Calu3 (cell line): ENCODE measurements at regions not wholly inside any gene's neighbourhood (a gene's known extent, or its start where the extent isn't known, plus 50 kb on each side); places are given as distances from the start of the nearest gene placed in this dataset.
A peak's percentile ranks its signal among the peaks of the same experiment; 100 is the strongest.
"Not testable (repeated sequence)": the region's sequence is repeated elsewhere in the genome, so short reads cannot be mapped to it uniquely, and the experiment has no call there.

Source experiments
- BruUV-seq: library from RNA; stranded (reverse); fragments of 400-500 nt; replicated peaks from 2 replicates; lab custom pipeline; 2021; lab: Mats Ljungman, UMichigan
- CTCF ChIA-PET: fragments of 300-600 bp; sonication (Branson Sonifier 250); formaldehyde crosslinking; loops from one replicate; lab custom pipeline; 2022; ENCODE audit warnings: antibody characterized with exemption; lab: Charles Lee
- DNase-seq: peaks from one replicate; pipeline ENCODE4 v3.0.0; 2022
- H3K27ac Mint-ChIP-seq: one replicate; pipeline ENCODE4 v1.8.0; 2022; ENCODE audit warnings: mixed read lengths; ENCODE audit not compliant: unreplicated experiment
- H3K27me3 Mint-ChIP-seq: one replicate; pipeline ENCODE4 v1.8.0; 2022; ENCODE audit warnings: mixed read lengths; ENCODE audit not compliant: unreplicated experiment
- H3K36me3 Mint-ChIP-seq: one replicate; pipeline ENCODE4 v1.8.0; 2022; ENCODE audit warnings: mild to moderate bottlenecking, moderate library complexity, mixed read lengths; ENCODE audit not compliant: insufficient read depth, unreplicated experiment
- H3K4me1 Mint-ChIP-seq: one replicate; pipeline ENCODE4 v1.8.0; 2022; ENCODE audit warnings: mild to moderate bottlenecking, low read depth, mixed read lengths; ENCODE audit not compliant: unreplicated experiment
- H3K4me3 Mint-ChIP-seq: one replicate; pipeline ENCODE4 v1.8.0; 2022; ENCODE audit warnings: mild to moderate bottlenecking, low read depth, moderate library complexity, mixed read lengths; ENCODE audit not compliant: unreplicated experiment
- H3K9me3 Mint-ChIP-seq: one replicate; pipeline ENCODE4 v1.8.0; 2022; ENCODE audit warnings: low read depth, mixed read lengths; ENCODE audit not compliant: unreplicated experiment
- CTCF ChIP-seq: fragments of 200-600 bp; IDR thresholded peaks from one replicate; pipeline ENCODE4 v1.8.0; 2022; ENCODE audit warnings: antibody characterized with exemption; ENCODE audit not compliant: unreplicated experiment
- intact Hi-C: fragments of 100-400 bp; cut with micrococcal nuclease; formaldehyde crosslinking; loops from one replicate; pipeline ENCODE4 v1.10.0; 2022; ENCODE audit not compliant: unreplicated experiment

GRCh38 chr5:167294882-167295680 lies 996.4 kb upstream of the WWC1 start:
- Mint-ChIP-seq H3K4me3 (peak overlapping the region; percentile 41), H3K27ac (peak overlapping the region; percentile 83), H3K4me1 (peaks cover 32% of the 10 kb centered on the region), H3K36me3 (no peaks in the 10 kb centered on the region), H3K27me3 (no peaks in the 10 kb centered on the region), H3K9me3 (peaks cover 5% of the 10 kb centered on the region)
- TF ChIP-seq CTCF: no peak
- no TSS peak for BruUV-seq
- peak; percentile 59 for DNase-seq
- CTCF ChIA-PET: no interaction called here
- intact Hi-C loops: loop anchor here (5.0 kb wide), 1 partner anchor 392 kb away; no protein-coding TSS in a partner anchor

- no TSS peak for BruUV-seq
- no peaks in the 10 kb centered on the region for H3K36me3 Mint-ChIP-seq
- peak overlapping the region; percentile 41 for H3K4me3 Mint-ChIP-seq
- H3K4me1 Mint-ChIP-seq: peaks cover 32% of the 10 kb centered on the region
- peak overlapping the region; percentile 83 for H3K27ac Mint-ChIP-seq
- no peak for TF ChIP-seq CTCF
- no peak for DNase-seq
- H3K9me3 Mint-ChIP-seq: peaks cover 2% of the 10 kb centered on the region
- peaks cover 3% of the 10 kb centered on the region for H3K27me3 Mint-ChIP-seq
- CTCF ChIA-PET: no interaction called here
- intact Hi-C loops: loop anchor here (5.0 kb wide), 1 partner anchor 392 kb away; no protein-coding TSS in a partner anchor
These were observed 995.8 kb upstream of the WWC1 start for GRCh38 chr5:167295681-167296005.

- peak overlapping the region; percentile 83 for H3K27ac Mint-ChIP-seq
- peaks cover 32% of the 10 kb centered on the region for H3K4me1 Mint-ChIP-seq
- TF ChIP-seq CTCF: no peak
- DNase-seq: no peak
- H3K36me3 Mint-ChIP-seq: no peaks in the 10 kb centered on the region
- peaks cover 8% of the 10 kb centered on the region for H3K27me3 Mint-ChIP-seq
- intact Hi-C loops: loop anchor here (5.0 kb wide), 1 partner anchor 391 kb away; no protein-coding TSS in a partner anchor
- CTCF ChIA-PET: no interaction called here
- H3K4me3 Mint-ChIP-seq: no peak overlapping the region
- peaks cover 2% of the 10 kb centered on the region for H3K9me3 Mint-ChIP-seq
- BruUV-seq: no TSS peak
These were observed 995.4 kb upstream of the WWC1 start for GRCh38 chr5:167296066-167296465.

GRCh38 chr5:167296661-167297060 lies 994.8 kb upstream of the WWC1 start:
- peaks cover 14% of the 10 kb centered on the region for H3K27me3 Mint-ChIP-seq
- BruUV-seq: no TSS peak
- peaks cover 2% of the 10 kb centered on the region for H3K9me3 Mint-ChIP-seq
- DNase-seq: no peak
- H3K4me3 Mint-ChIP-seq: no peak overlapping the region
- no peak for TF ChIP-seq CTCF
- no peaks in the 10 kb centered on the region for H3K36me3 Mint-ChIP-seq
- intact Hi-C loops: loop anchor here (5.0 kb wide), 1 partner anchor 391 kb away; no protein-coding TSS in a partner anchor
- H3K27ac Mint-ChIP-seq: no peak overlapping the region
- CTCF ChIA-PET: no interaction called here
- peaks cover 32% of the 10 kb centered on the region for H3K4me1 Mint-ChIP-seq

GRCh38 chr5:167299861-167300260 lies 991.6 kb upstream of the WWC1 start:
- DNase-seq, H3K4me3 Mint-ChIP-seq, H3K36me3 Mint-ChIP-seq, H3K27ac Mint-ChIP-seq, CTCF ChIA-PET, BruUV-seq, H3K9me3 Mint-ChIP-seq: not testable (repeated sequence)
- Mint-ChIP-seq H3K4me1 (peaks cover 18% of the 10 kb centered on the region), H3K27me3 (peaks cover 36% of the 10 kb centered on the region)
- intact Hi-C loops: loop anchor here (5.0 kb wide), 1 partner anchor 387 kb away; no protein-coding TSS in a partner anchor
